HG03103 (cell line): ENCODE measurements at regions not wholly inside any gene's neighbourhood (a gene's known extent, or its start where the extent isn't known, plus 50 kb on each side); places are given as distances from the start of the nearest gene placed in this dataset.
A peak's percentile ranks its signal among the peaks of the same experiment; 100 is the strongest.

Experiments
- ATAC-seq: cut with Tn5 transposase; IDR thresholded peaks from one replicate; pipeline ENCODE4 v1.9.1; 2021; ENCODE audit warnings: low read depth; ENCODE audit not compliant: unreplicated experiment

GRCh38 chr6:132868057-132868456, 53.7 kb downstream of the RPS12 start:
- ATAC-seq, result no peak

GRCh38 chr6:132872923-132873322, 58.6 kb downstream of the RPS12 start:
- ATAC-seq, result peak; percentile 100

GRCh38 chr6:132877003-132877402, 62.6 kb downstream of the RPS12 start:
- no peak for ATAC-seq

- no peak for ATAC-seq
These were observed 72.8 kb downstream of the RPS12 start for GRCh38 chr6:132887204-132887603.

- no peak for ATAC-seq
These were observed 74.3 kb downstream of the RPS12 start for GRCh38 chr6:132888701-132889100.

- ATAC-seq, result no peak
These were observed 78.8 kb downstream of the RPS12 start for GRCh38 chr6:132892929-132893771.

- ATAC-seq, result no peak
These were observed 79.6 kb downstream of the RPS12 start for GRCh38 chr6:132893772-132894490.

- no peak for ATAC-seq
These were observed 84.0 kb downstream of the RPS12 start for GRCh38 chr6:132898376-132898775.

- no peak for ATAC-seq
These were observed 86.5 kb downstream of the RPS12 start for GRCh38 chr6:132900849-132901248.

- no peak for ATAC-seq
These were observed 88.5 kb downstream of the RPS12 start for GRCh38 chr6:132902901-132903300.

- no peak for ATAC-seq
These were observed 92.9 kb downstream of the RPS12 start for GRCh38 chr6:132907231-132907630.

GRCh38 chr6:132907914-132908313, 93.5 kb downstream of the RPS12 start:
- no peak for ATAC-seq

- no peak for ATAC-seq
These were observed 95.4 kb downstream of the RPS12 start for GRCh38 chr6:132909742-132910141.

- no peak for ATAC-seq
These were observed 96.4 kb downstream of the RPS12 start for GRCh38 chr6:132910759-132911158.

- ATAC-seq, result no peak
These were observed 104.9 kb downstream of the RPS12 start for GRCh38 chr6:132919045-132919860.

GRCh38 chr6:132927713-132928112, 113.3 kb downstream of the RPS12 start:
- no peak for ATAC-seq

- no peak for ATAC-seq
These were observed 114.8 kb downstream of the RPS12 start for GRCh38 chr6:132929141-132929540.

GRCh38 chr6:132931313-132931712, 116.9 kb downstream of the RPS12 start:
- ATAC-seq, result no peak

- no peak for ATAC-seq
These were observed 117.7 kb downstream of the RPS12 start for GRCh38 chr6:132931936-132932514.

- no peak for ATAC-seq
These were observed 118.2 kb downstream of the RPS12 start for GRCh38 chr6:132932588-132932987.

- no peak for ATAC-seq
These were observed 118.7 kb downstream of the RPS12 start for GRCh38 chr6:132933090-132933489.
